Ramos (cell line): ENCODE measurements at regions not wholly inside any gene's neighbourhood (a gene's known extent, or its start where the extent isn't known, plus 50 kb on each side); places are given as distances from the start of the nearest gene placed in this dataset.

Experiments used
- in situ Hi-C: fragments of 300-500 bp; cut with MboI; formaldehyde crosslinking; loops from one replicate; pipeline ENCODE4 v1.14.3; 2022; ENCODE audit warnings: low sequenced_read_pairs; ENCODE audit not compliant: unreplicated experiment

- in situ Hi-C loops = no loop called here
Measured at GRCh38 chr9:124205686-124206352, 51.9 kb upstream of the NEK6 start.

- in situ Hi-C loops = no loop called here
Measured at GRCh38 chr9:124206391-124206790, 51.4 kb upstream of the NEK6 start.
